Breast epithelium (tissue), 4 donors: ENCODE measurements at regions not wholly inside any gene's neighbourhood (a gene's known extent, or its start where the extent isn't known, plus 50 kb on each side); places are given as distances from the start of the nearest gene placed in this dataset.

Experiments
- DNase-seq, 2 donors: peaks; one replicate each; pipeline ENCODE4 v3.0.0-alpha.2; 2019; ENCODE audit warnings: low spot score in 2 of 2
- H3K27ac ChIP-seq, 2 donors: fragments of 200-600 bp; sonication (generic) in 1 of 2; one replicate each; pipeline ENCODE4 v1.5.1; 2016 to 2019; ENCODE audit warnings: mild to moderate bottlenecking in 1 of 2
- H3K27me3 ChIP-seq, 2 donors: fragments of 200-600 bp; sonication (generic) in 1 of 2; one replicate each; pipeline versions ENCODE4 v1.5.1 to v1.6.0; 2017 to 2019; ENCODE audit warnings: control low read depth in 1 of 2, mild to moderate bottlenecking in 1 of 2
- H3K36me3 ChIP-seq: fragments of 200-600 bp; one replicate; pipeline ENCODE4 v1.5.1; 2019
- H3K4me1 ChIP-seq, 2 donors: fragments of 200-600 bp; sonication (generic); one replicate each; pipeline ENCODE4 v1.5.1; 2016 to 2019; ENCODE audit warnings: control low read depth in 1 of 2
- H3K4me3 ChIP-seq, 3 donors: fragments of 200-600 bp; sonication (generic); 1 replicate in 2 of 3; 2 replicates in 1 of 3; pipeline ENCODE4 v1.5.1; 2016 to 2019; ENCODE audit warnings: mild to moderate bottlenecking in 3 of 3, moderate library complexity in 2 of 3
- H3K9me3 ChIP-seq, 2 donors: fragments of 200-600 bp; sonication (generic) in 1 of 2; one replicate each; pipeline ENCODE4 v1.5.1; 2016 to 2019; ENCODE audit warnings: control low read depth in 1 of 2
- CTCF ChIP-seq, 3 donors: fragments of 450-650 bp; IDR thresholded peaks; one replicate each; pipeline ENCODE4 v1.5.1; 2016 to 2017; ENCODE audit warnings: antibody characterized with exemption in 3 of 3, mild to moderate bottlenecking in 3 of 3, moderate library complexity in 3 of 3
- POLR2A ChIP-seq: fragments of 450-650 bp; IDR thresholded peaks from one replicate; pipeline ENCODE4 v1.6.1; 2016; ENCODE audit warnings: antibody characterized with exemption, mild to moderate bottlenecking, moderate library complexity
- POLR2AphosphoS5 ChIP-seq, 3 donors: sonication (generic); formaldehyde crosslinking; IDR thresholded peaks; one replicate each; pipeline ENCODE4 v1.6.1; 2017; ENCODE audit warnings: antibody characterized with exemption in 3 of 3
- intact Hi-C: fragments of 100-400 bp; cut with DNase I; formaldehyde crosslinking; loops from one replicate; pipeline ENCODE4 v1.15.1; 2023; ENCODE audit warnings: low total_unique reads

GRCh38 chr10:43979551-43979950, 330.9 kb upstream of the ZNF32 start:
- H3K27me3 ChIP-seq, result no peaks in the 10 kb centered on the region
- no peak overlapping the region for H3K4me3 ChIP-seq
- no peak overlapping the region for H3K27ac ChIP-seq
- H3K4me1 ChIP-seq, result no peaks in the 10 kb centered on the region
- intact Hi-C loops, result no loop called here
- no peaks in the 10 kb centered on the region for H3K36me3 ChIP-seq
- no peak for TF ChIP-seq CTCF (IDR thresholded peaks at IDR 0.05)
- no peak for TF ChIP-seq POLR2AphosphoS5 (IDR thresholded peaks at IDR 0.05)
- no peak for TF ChIP-seq POLR2A
- DNase-seq, result no peak
- H3K9me3 ChIP-seq, result no peaks in the 10 kb centered on the region

GRCh38 chr10:43978936-43979335, 330.3 kb upstream of the ZNF32 start:
- H3K36me3 ChIP-seq, result no peaks in the 10 kb centered on the region
- H3K27me3 ChIP-seq, result no peaks in the 10 kb centered on the region
- no peaks in the 10 kb centered on the region for H3K9me3 ChIP-seq
- intact Hi-C loops, result no loop called here
- H3K4me3 ChIP-seq, result no peak overlapping the region
- no peaks in the 10 kb centered on the region for H3K4me1 ChIP-seq
- no peak overlapping the region for H3K27ac ChIP-seq
- no peak for TF ChIP-seq POLR2A
- TF ChIP-seq POLR2AphosphoS5 (IDR thresholded peaks at IDR 0.05), result no peak
- no peak for TF ChIP-seq CTCF (IDR thresholded peaks at IDR 0.05)
- no peak for DNase-seq

GRCh38 chr10:43978091-43978490, 329.4 kb upstream of the ZNF32 start:
- no peak for TF ChIP-seq CTCF (IDR thresholded peaks at IDR 0.05)
- no peak for TF ChIP-seq POLR2A
- intact Hi-C loops, result no loop called here
- no peak for DNase-seq
- Histone ChIP-seq H3K36me3 (no peaks in the 10 kb centered on the region), H3K27me3 (no peaks in the 10 kb centered on the region), H3K4me3 (no peak overlapping the region), H3K9me3 (no peaks in the 10 kb centered on the region), H3K4me1 (no peaks in the 10 kb centered on the region), H3K27ac (no peak overlapping the region)

- intact Hi-C loops, result no loop called here
- no peaks in the 10 kb centered on the region for H3K9me3 ChIP-seq
- no peak for TF ChIP-seq POLR2A
- TF ChIP-seq POLR2AphosphoS5 (IDR thresholded peaks at IDR 0.05), result no peak
- no peak for TF ChIP-seq CTCF (IDR thresholded peaks at IDR 0.05)
- no peak overlapping the region for H3K27ac ChIP-seq
- no peaks in the 10 kb centered on the region for H3K27me3 ChIP-seq
- no peak for DNase-seq
- no peaks in the 10 kb centered on the region for H3K4me1 ChIP-seq
- no peaks in the 10 kb centered on the region for H3K36me3 ChIP-seq
- no peak overlapping the region for H3K4me3 ChIP-seq
These were observed 327.6 kb upstream of the ZNF32 start for GRCh38 chr10:43976292-43976691.

GRCh38 chr10:43973801-43974200, 325.1 kb upstream of the ZNF32 start:
- no peak for DNase-seq
- H3K27ac ChIP-seq, result no peak overlapping the region
- TF ChIP-seq POLR2A (no peak), POLR2AphosphoS5 (IDR thresholded peaks at IDR 0.05) (no peak), CTCF (IDR thresholded peaks at IDR 0.05) (no peak)
- intact Hi-C loops, result no loop called here
- H3K4me1 ChIP-seq, result no peaks in the 10 kb centered on the region
- no peaks in the 10 kb centered on the region for H3K36me3 ChIP-seq
- H3K9me3 ChIP-seq, result no peaks in the 10 kb centered on the region
- H3K4me3 ChIP-seq, result no peak overlapping the region
- H3K27me3 ChIP-seq, result no peaks in the 10 kb centered on the region
